Mucosa of stomach (tissue), 1 donor: ENCODE measurements at regions not wholly inside any gene's neighbourhood (a gene's known extent, or its start where the extent isn't known, plus 50 kb on each side); places are given as distances from the start of the nearest gene placed in this dataset.

Experiments
- H3K27me3 ChIP-seq: one replicate; pipeline ENCODE4 v1.7.0; 2013; ENCODE audit warnings: mild to moderate bottlenecking, low read length; ENCODE audit not compliant: control insufficient read depth, insufficient read depth
- H3K36me3 ChIP-seq: one replicate; pipeline ENCODE4 v1.7.0; 2013; ENCODE audit warnings: low read length; ENCODE audit not compliant: control insufficient read depth, insufficient read depth
- H3K4me1 ChIP-seq: one replicate; pipeline ENCODE4 v1.7.0; 2013; ENCODE audit warnings: mild to moderate bottlenecking, low read length; ENCODE audit not compliant: control insufficient read depth, insufficient read depth
- H3K4me3 ChIP-seq: one replicate; pipeline ENCODE4 v1.7.0; 2013; ENCODE audit warnings: low read length
- H3K9ac ChIP-seq: one replicate; pipeline ENCODE4 v1.7.0; 2013; ENCODE audit warnings: mild to moderate bottlenecking, low read length, moderate library complexity
- H3K9me3 ChIP-seq: one replicate; pipeline ENCODE4 v1.7.0; 2013; ENCODE audit warnings: mild to moderate bottlenecking, low read length, moderate library complexity; ENCODE audit not compliant: control insufficient read depth
- donor health status: Pancreatic carcinoma.

- no peak overlapping the region for H3K4me3 ChIP-seq
- peaks cover 37% of the 10 kb centered on the region for H3K4me1 ChIP-seq
- H3K9me3 ChIP-seq = no peaks in the 10 kb centered on the region
- H3K9ac ChIP-seq = no peak overlapping the region
- no peaks in the 10 kb centered on the region for H3K36me3 ChIP-seq
- no peaks in the 10 kb centered on the region for H3K27me3 ChIP-seq
These were observed 103.3 kb upstream of the SLC4A4 start for GRCh38 chr4:71235311-71236201.

DNA sequence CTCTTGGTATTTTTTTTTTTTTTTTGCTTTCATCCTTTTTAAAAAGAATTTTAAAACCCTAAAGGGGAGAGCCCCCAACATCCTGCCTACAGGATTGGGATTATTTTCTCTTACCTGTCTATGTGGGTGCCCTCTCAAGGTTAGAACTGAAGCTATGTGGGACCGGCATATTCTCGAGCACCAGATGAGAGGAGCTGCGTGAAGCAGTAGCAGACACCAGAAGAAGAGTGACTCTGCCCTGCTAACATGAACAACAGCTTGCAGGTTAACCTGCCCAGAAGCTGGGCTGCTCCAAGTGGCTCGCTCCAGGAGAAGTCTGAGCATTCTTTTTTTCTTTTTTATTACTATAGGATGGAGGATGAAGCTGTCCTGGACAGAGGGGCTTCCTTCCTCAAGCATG lies 102.6 kb upstream of the SLC4A4 start:
- Histone ChIP-seq H3K27me3 (no peaks in the 10 kb centered on the region), H3K4me1 (peaks cover 31% of the 10 kb centered on the region), H3K9ac (no peak overlapping the region), H3K4me3 (no peak overlapping the region), H3K9me3 (no peaks in the 10 kb centered on the region), H3K36me3 (no peaks in the 10 kb centered on the region)

- Histone ChIP-seq H3K4me3 (no peak overlapping the region), H3K9ac (no peak overlapping the region), H3K4me1 (peaks cover 35% of the 10 kb centered on the region), H3K9me3 (no peaks in the 10 kb centered on the region), H3K36me3 (no peaks in the 10 kb centered on the region), H3K27me3 (no peaks in the 10 kb centered on the region)
These were observed 101.2 kb upstream of the SLC4A4 start for GRCh38 chr4:71237641-71238040.

GRCh38 chr4:71239365-71239764 lies 99.5 kb upstream of the SLC4A4 start:
- Histone ChIP-seq H3K9me3 (no peaks in the 10 kb centered on the region), H3K36me3 (no peaks in the 10 kb centered on the region), H3K27me3 (no peaks in the 10 kb centered on the region), H3K4me1 (peaks cover 25% of the 10 kb centered on the region), H3K4me3 (no peak overlapping the region), H3K9ac (no peak overlapping the region)

DNA sequence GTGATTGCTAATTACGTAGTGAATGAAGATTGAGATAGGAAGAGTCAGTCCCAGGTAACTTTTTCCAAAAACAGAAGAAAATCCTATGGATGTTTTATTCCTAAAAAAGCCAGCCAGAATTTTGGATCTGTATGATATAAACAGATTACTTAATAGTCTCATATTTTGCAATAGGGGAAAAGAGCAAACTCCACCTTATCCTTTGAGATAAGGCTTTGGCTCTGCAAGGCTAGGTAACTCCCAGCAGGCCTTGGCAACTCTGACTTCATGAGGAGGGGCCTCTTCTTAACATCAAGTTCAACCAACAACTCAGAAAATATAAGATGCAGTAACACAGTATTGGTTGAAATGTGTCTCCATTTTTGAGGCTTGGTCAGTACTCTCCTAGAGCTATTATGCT lies 98.7 kb upstream of the SLC4A4 start:
- no peaks in the 10 kb centered on the region for H3K36me3 ChIP-seq
- peaks cover 25% of the 10 kb centered on the region for H3K4me1 ChIP-seq
- H3K9ac ChIP-seq = no peak overlapping the region
- H3K27me3 ChIP-seq = no peaks in the 10 kb centered on the region
- H3K4me3 ChIP-seq = no peak overlapping the region
- H3K9me3 ChIP-seq = no peaks in the 10 kb centered on the region

- Histone ChIP-seq H3K4me3 (no peak overlapping the region), H3K36me3 (no peaks in the 10 kb centered on the region), H3K9me3 (no peaks in the 10 kb centered on the region), H3K27me3 (no peaks in the 10 kb centered on the region), H3K9ac (no peak overlapping the region), H3K4me1 (peaks cover 25% of the 10 kb centered on the region)
These were observed 97.1 kb upstream of the SLC4A4 start for GRCh38 chr4:71241501-71242288.

DNA sequence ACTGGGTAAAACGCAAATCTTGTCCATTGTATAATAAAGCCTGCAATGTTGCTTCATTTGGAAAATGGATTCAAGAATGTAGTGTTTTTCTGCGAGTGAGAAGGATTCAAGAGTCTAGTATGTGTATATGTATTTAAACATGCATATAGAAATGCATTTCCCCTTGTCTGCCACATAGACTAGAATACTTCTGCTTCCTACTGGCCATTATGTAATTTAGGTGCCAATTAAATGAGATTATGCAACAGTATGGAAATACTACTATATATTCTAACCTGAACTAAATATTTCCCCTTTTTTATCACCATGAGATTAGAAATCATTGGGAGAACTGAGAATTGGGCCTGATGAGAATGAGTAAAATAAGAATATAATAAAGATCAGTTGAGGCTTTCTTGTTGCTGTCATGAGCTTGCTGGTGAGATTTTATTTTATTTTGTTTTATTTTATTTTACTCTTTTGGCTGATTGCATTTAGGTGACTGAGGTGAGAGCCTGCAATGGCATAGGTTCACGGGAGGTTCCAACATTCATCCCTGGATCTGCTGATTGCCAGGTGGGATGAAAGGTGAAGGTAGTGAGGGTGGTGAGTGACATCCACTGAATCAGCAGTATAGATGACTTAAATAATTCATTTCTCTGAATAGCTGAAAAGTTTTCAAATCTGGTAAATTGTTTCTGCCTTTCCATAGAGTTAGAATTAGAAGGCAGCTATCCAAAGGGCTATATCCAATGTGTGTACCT lies 95.6 kb upstream of the SLC4A4 start:
- H3K9ac ChIP-seq = no peak overlapping the region
- no peaks in the 10 kb centered on the region for H3K36me3 ChIP-seq
- H3K4me3 ChIP-seq = no peak overlapping the region
- no peaks in the 10 kb centered on the region for H3K27me3 ChIP-seq
- no peaks in the 10 kb centered on the region for H3K9me3 ChIP-seq
- H3K4me1 ChIP-seq = peaks cover 32% of the 10 kb centered on the region

GRCh38 chr4:71247706-71248105 lies 91.1 kb upstream of the SLC4A4 start:
- Histone ChIP-seq H3K27me3 (no peaks in the 10 kb centered on the region), H3K9me3 (no peaks in the 10 kb centered on the region), H3K4me3 (no peak overlapping the region), H3K4me1 (peaks cover 6% of the 10 kb centered on the region), H3K36me3 (no peaks in the 10 kb centered on the region), H3K9ac (no peak overlapping the region)

- Histone ChIP-seq H3K9ac (no peak overlapping the region), H3K4me1 (peaks cover 6% of the 10 kb centered on the region), H3K27me3 (no peaks in the 10 kb centered on the region), H3K4me3 (no peak overlapping the region), H3K36me3 (no peaks in the 10 kb centered on the region), H3K9me3 (no peaks in the 10 kb centered on the region)
These were observed 87.6 kb upstream of the SLC4A4 start for GRCh38 chr4:71251261-71251660.

- Histone ChIP-seq H3K36me3 (no peaks in the 10 kb centered on the region), H3K27me3 (no peaks in the 10 kb centered on the region), H3K4me3 (no peak overlapping the region), H3K9me3 (no peaks in the 10 kb centered on the region), H3K4me1 (no peaks in the 10 kb centered on the region), H3K9ac (no peak overlapping the region)
These were observed 85.3 kb upstream of the SLC4A4 start for GRCh38 chr4:71253545-71253944.

DNA sequence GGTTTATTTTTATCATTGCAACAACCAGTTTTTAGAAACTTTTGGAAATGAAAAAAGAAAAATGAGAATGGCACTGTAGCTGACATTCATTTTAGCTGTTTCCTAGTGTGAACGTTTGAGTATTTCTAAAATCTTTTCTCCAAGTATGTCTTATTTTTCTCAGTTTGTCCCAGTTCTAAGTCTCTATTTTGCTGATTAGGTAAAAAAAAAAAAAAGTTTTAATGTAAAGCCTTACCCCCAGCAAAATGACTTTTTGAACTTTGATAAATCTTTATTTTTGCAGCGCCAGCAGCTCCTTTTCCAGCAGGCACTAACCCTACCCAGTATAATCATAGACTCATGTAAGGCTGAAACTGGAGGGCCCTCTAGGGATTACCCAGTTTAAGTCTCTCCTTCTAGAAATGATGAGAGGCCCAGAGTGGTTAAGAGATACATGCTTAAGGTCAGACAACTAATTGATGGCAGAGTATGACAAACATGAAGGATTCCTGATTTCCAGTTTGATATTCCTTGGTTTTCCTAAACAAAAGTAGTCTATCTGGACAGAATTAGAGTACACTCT lies 84.3 kb upstream of the SLC4A4 start:
- Histone ChIP-seq H3K4me3 (no peak overlapping the region), H3K36me3 (no peaks in the 10 kb centered on the region), H3K27me3 (no peaks in the 10 kb centered on the region), H3K9ac (no peak overlapping the region), H3K9me3 (no peaks in the 10 kb centered on the region), H3K4me1 (no peaks in the 10 kb centered on the region)
